Spleen (tissue), 11 donors: ENCODE measurements at regions not wholly inside any gene's neighbourhood (a gene's known extent, or its start where the extent isn't known, plus 50 kb on each side); places are given as distances from the start of the nearest gene placed in this dataset.

ENCODE experiments used
- DNase-seq: peaks from one replicate; pipeline ENCODE4 v3.0.0-alpha.2; 2020
- H3K27ac ChIP-seq, 8 donors: fragments of 200-600 bp; sonication (generic) in 7 of 8; 1 replicate in 4 of 8; 2 replicates in 4 of 8; pipeline versions ENCODE4 v1.5.0 to v1.8.0; 2016 to 2021; ENCODE audit warnings: inconsistent platforms in 4 of 8, mild to moderate bottlenecking in 4 of 8, moderate library complexity in 1 of 8
- H3K27me3 ChIP-seq, 7 donors: fragments of 200-600 bp; sonication (generic) in 6 of 7; replicated peaks in 1 of 7; 1 replicate in 4 of 7; 2 replicates in 3 of 7; pipeline versions ENCODE4 v1.5.0 to v1.8.0; 2016 to 2021; ENCODE audit warnings: inconsistent platforms in 3 of 7, mild to moderate bottlenecking in 1 of 7
- H3K36me3 ChIP-seq, 6 donors: fragments of 200-600 bp; sonication (generic) in 5 of 6; 1 replicate in 4 of 6; 2 replicates in 2 of 6; pipeline versions ENCODE4 v1.5.0 to v1.8.0; 2016 to 2021; ENCODE audit warnings: inconsistent platforms in 2 of 6
- H3K4me1 ChIP-seq, 6 donors: fragments of 200-600 bp; sonication (generic) in 5 of 6; 1 replicate in 3 of 6; 2 replicates in 3 of 6; pipeline versions ENCODE4 v1.5.0 to v1.8.0; 2016 to 2021; ENCODE audit warnings: inconsistent platforms in 3 of 6
- H3K4me3 ChIP-seq, 8 donors: fragments of 200-600 bp; sonication (generic) in 7 of 8; 1 replicate in 4 of 8; 2 replicates in 4 of 8; pipeline versions ENCODE4 v1.5.0 to v1.8.0; 2016 to 2021; ENCODE audit warnings: inconsistent platforms in 4 of 8, mild to moderate bottlenecking in 4 of 8, moderate library complexity in 2 of 8
- H3K9me3 ChIP-seq, 8 donors: fragments of 200-600 bp; sonication (generic) in 7 of 8; 1 replicate in 4 of 8; 2 replicates in 4 of 8; pipeline versions ENCODE4 v1.5.0 to v1.8.0; 2016 to 2021; ENCODE audit warnings: inconsistent platforms in 4 of 8
- POLR2A ChIP-seq, 3 donors: fragments of 450-650 bp; IDR thresholded peaks; one replicate each; pipeline ENCODE4 v1.5.1; 2017; ENCODE audit warnings: antibody characterized with exemption in 3 of 3, mild to moderate bottlenecking in 1 of 3
- POLR2AphosphoS5 ChIP-seq, 3 donors: sonication (generic); formaldehyde crosslinking; IDR thresholded peaks; one replicate each; pipeline ENCODE4 v1.5.1; 2017; ENCODE audit warnings: antibody characterized with exemption in 3 of 3
- WGBS, 5 donors: extraction: QIAGEN DNeasy Blood & Tissue Kit in 3 of 5; methylation state at CpG; one replicate each; pipeline versions ENCODE4 v1.1.5 to v1.1.7; 2013 to 2018; 5-methylcytosine and 5-hydroxymethylcytosine counted together
- intact Hi-C: fragments of 100-400 bp; cut with DNase I; formaldehyde crosslinking; loops from one replicate; pipeline ENCODE4 v1.15.0; 2023; ENCODE audit warnings: low total_unique reads
- TF ChIP-seq, protein P1 (sequence below), 11 experiments: fragments of 200-600 bp in 7 of 11; fragments of 450-650 bp in 4 of 11; sonication (generic) in 4 of 11; IDR thresholded peaks in 8 of 11; conservative IDR thresholded peaks in 3 of 11; 1 replicate in 7 of 11; 2 replicates in 4 of 11; pipeline versions ENCODE4 v1.4.0 to v1.8.0; 2016 to 2021; ENCODE audit warnings: antibody characterized with exemption in 11 of 11, inconsistent platforms in 4 of 11, mild to moderate bottlenecking in 1 of 11
- donor health status: healthy with polysubstance abuse.
- donor health status: DM: no; HTN: no; CAD: no; lungs with moderate emphysema.
- donor health status: DM: no; HTN: no; CAD: no.
- donor health status: Bipolar disorder and iron deficiency.
- donor health status: healthy.
- donor health status: DM: no; HTN: no; CAD: no.
- donor health status: DM: yes; HTN: yes; CAD: no.

DNA sequence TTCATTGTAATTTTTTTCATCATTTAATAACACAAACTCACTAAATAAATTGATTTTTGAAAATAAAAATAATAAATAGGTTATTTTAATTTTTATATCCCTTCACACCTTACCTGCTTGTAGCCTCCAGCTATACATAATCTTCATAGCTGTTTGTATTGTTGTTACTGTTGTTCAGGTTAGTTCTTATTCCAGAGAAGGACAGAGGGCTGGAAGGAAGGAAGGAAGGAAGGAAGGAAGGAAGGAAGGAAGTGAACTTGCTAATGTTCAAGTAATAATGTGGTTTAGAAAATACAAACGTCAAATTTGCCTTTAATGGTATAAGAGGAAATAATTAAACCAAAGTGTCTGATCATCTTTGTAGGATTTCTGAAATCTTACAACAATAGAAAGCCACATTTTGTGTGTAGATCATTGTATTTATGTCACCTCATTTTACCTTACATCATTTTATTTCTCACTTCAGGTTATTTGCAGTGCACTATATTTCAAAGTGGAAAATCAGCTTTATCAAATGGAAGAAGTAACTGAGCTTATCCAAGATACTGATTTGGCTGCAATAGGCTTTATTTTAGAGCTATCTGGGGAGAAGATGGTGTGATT is 660.0 kb upstream of the CCDC54 start:
- H3K27me3 ChIP-seq, result peaks cover 0 to 6% (median 0%) of the 10 kb centered on the region in 7 donors
- no peak overlapping the region for H3K4me3 ChIP-seq
- intact Hi-C loops, result no loop called here
- TF ChIP-seq, protein P1, sequence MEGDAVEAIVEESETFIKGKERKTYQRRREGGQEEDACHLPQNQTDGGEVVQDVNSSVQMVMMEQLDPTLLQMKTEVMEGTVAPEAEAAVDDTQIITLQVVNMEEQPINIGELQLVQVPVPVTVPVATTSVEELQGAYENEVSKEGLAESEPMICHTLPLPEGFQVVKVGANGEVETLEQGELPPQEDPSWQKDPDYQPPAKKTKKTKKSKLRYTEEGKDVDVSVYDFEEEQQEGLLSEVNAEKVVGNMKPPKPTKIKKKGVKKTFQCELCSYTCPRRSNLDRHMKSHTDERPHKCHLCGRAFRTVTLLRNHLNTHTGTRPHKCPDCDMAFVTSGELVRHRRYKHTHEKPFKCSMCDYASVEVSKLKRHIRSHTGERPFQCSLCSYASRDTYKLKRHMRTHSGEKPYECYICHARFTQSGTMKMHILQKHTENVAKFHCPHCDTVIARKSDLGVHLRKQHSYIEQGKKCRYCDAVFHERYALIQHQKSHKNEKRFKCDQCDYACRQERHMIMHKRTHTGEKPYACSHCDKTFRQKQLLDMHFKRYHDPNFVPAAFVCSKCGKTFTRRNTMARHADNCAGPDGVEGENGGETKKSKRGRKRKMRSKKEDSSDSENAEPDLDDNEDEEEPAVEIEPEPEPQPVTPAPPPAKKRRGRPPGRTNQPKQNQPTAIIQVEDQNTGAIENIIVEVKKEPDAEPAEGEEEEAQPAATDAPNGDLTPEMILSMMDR (IDR thresholded peaks at IDR 0.05 in 8 of 11, conservative IDR thresholded peaks at IDR 0.05 in 3 of 11), result no peak
- TF ChIP-seq POLR2AphosphoS5 (IDR thresholded peaks at IDR 0.05) (no peak), POLR2A (IDR thresholded peaks at IDR 0.05) (no peak)
- DNase-seq, result no peak
- no peak overlapping the region for H3K27ac ChIP-seq
- peaks cover 0 to 10% (median 0%) of the 10 kb centered on the region in 8 donors for H3K9me3 ChIP-seq
- WGBS, 5 donors, result 9 to 26% (median 19%) methylated on average over 1 of the region's 1 CpG
- H3K36me3 ChIP-seq, result no peaks in the 10 kb centered on the region
- H3K4me1 ChIP-seq, result no peaks in the 10 kb centered on the region

DNA sequence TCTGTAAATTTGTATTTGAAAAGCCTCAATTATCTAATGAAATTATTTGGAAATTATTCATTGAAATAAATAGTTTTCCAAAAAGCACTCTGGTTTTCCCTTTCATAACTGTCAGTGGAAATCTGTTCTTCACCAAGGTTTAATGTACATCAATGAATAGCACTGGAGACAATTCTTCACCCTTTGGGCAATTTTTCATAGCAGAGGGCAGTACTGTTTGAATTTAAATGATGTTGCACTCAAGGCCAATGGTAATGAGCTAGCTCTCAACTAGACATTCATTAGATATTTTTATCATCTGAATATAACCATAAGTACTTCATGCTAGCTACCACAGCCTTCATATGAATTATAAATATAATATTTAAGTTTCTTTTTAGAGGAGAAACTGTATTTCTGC is 658.2 kb upstream of the CCDC54 start:
- TF ChIP-seq POLR2A (IDR thresholded peaks at IDR 0.05) (no peak), POLR2AphosphoS5 (IDR thresholded peaks at IDR 0.05) (no peak)
- TF ChIP-seq, protein P1 (IDR thresholded peaks at IDR 0.05 in 8 of 11, conservative IDR thresholded peaks at IDR 0.05 in 3 of 11), result no peak
- Histone ChIP-seq H3K4me1 (no peaks in the 10 kb centered on the region), H3K4me3 (no peak overlapping the region), H3K27me3 (peaks cover 0 to 6% (median 0%) of the 10 kb centered on the region in 7 donors), H3K27ac (no peak overlapping the region), H3K9me3 (peaks cover 0 to 10% (median 0%) of the 10 kb centered on the region in 8 donors), H3K36me3 (no peaks in the 10 kb centered on the region)
- no peak for DNase-seq
- intact Hi-C loops, result no loop called here

DNA sequence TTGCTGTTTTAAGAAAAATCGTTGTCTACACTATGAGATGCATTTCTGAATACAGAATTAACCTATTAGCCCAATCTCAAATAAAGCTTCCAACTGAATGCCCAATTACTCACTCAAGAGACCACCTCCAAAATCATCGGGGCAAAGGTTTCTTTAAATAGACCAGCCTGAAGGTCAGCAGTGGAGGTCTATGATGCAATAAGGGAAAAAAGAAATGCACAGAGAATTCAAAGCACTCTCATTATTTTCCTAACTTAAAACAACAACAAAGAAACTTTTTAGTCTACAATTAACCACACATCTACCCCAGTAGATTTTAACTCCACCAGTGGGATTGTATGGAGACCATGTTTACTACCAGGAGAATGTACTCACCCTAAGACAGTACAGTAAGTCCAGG is 657.7 kb upstream of the CCDC54 start:
- Histone ChIP-seq H3K36me3 (no peaks in the 10 kb centered on the region), H3K9me3 (peaks cover 0 to 10% (median 0%) of the 10 kb centered on the region in 8 donors), H3K4me3 (no peak overlapping the region), H3K27me3 (peaks cover 0 to 6% (median 0%) of the 10 kb centered on the region in 7 donors), H3K4me1 (no peaks in the 10 kb centered on the region), H3K27ac (no peak overlapping the region)
- TF ChIP-seq, protein P1 (IDR thresholded peaks at IDR 0.05 in 8 of 11, conservative IDR thresholded peaks at IDR 0.05 in 3 of 11), result no peak
- no peak for TF ChIP-seq POLR2A (IDR thresholded peaks at IDR 0.05)
- TF ChIP-seq POLR2AphosphoS5 (IDR thresholded peaks at IDR 0.05), result no peak
- no peak for DNase-seq
- WGBS, 5 donors, result 70 to 81% (median 77%) methylated on average over 2 of the region's 2 CpGs
- intact Hi-C loops, result no loop called here

DNA sequence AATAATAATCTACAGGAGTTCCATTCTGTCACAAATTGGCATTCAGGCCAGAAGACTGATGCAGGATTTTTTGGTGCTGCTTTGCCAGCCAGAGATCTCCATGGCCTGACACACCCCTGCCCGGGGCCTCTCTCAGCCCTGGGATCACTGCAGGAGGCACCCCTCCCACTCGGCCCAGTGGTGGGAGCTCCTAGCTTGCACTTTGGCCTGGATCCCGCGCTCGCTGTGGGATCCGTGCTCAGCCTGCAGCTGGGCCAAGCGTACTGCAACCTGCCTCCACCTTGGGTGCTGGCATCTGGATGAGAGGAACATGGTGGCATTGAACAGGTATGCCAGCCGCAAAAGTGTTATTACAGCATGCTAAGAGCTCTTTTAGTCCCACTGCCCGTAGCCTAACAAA is 656.7 kb upstream of the CCDC54 start:
- no peak overlapping the region for H3K27ac ChIP-seq
- peaks cover 0 to 10% (median 0%) of the 10 kb centered on the region in 8 donors for H3K9me3 ChIP-seq
- H3K4me3 ChIP-seq, result no peak overlapping the region
- H3K36me3 ChIP-seq, result no peaks in the 10 kb centered on the region
- H3K27me3 ChIP-seq, result peaks cover 0 to 6% (median 0%) of the 10 kb centered on the region in 7 donors
- H3K4me1 ChIP-seq, result no peaks in the 10 kb centered on the region
- WGBS, 5 donors, result 89 to 95% (median 92%) methylated on average over 4 to 9 of the region's 9 CpGs
- TF ChIP-seq, protein P1 (IDR thresholded peaks at IDR 0.05 in 8 of 11, conservative IDR thresholded peaks at IDR 0.05 in 3 of 11), result no peak
- TF ChIP-seq POLR2AphosphoS5 (IDR thresholded peaks at IDR 0.05) (no peak), POLR2A (IDR thresholded peaks at IDR 0.05) (no peak)
- no peak for DNase-seq
- intact Hi-C loops, result no loop called here
